HG03064 (cell line): ENCODE measurements at regions not wholly inside any gene's neighbourhood (a gene's known extent, or its start where the extent isn't known, plus 50 kb on each side); places are given as distances from the start of the nearest gene placed in this dataset.
"Not testable (repeated sequence)": the region's sequence is repeated elsewhere in the genome, so short reads cannot be mapped to it uniquely, and the experiment has no call there.

Experiments used
- ATAC-seq: cut with Tn5 transposase; IDR thresholded peaks from one replicate; pipeline ENCODE4 v1.9.1; 2021; ENCODE audit warnings: low read depth; ENCODE audit not compliant: unreplicated experiment

GRCh38 chr4:19293080-19293479 is 958.6 kb upstream of the SLIT2 start:
- ATAC-seq: no peak

GRCh38 chr4:19286924-19287323 is 964.8 kb upstream of the SLIT2 start:
- ATAC-seq: no peak

- ATAC-seq: no peak
These were observed 966.6 kb upstream of the SLIT2 start for GRCh38 chr4:19285146-19285545.

GRCh38 chr4:19278665-19279064 is 973.0 kb upstream of the SLIT2 start:
- ATAC-seq: no peak

GRCh38 chr4:19266566-19266965 is 985.1 kb upstream of the SLIT2 start:
- ATAC-seq: no peak

- no peak for ATAC-seq
These were observed 989.2 kb upstream of the SLIT2 start for GRCh38 chr4:19262467-19262866.

GRCh38 chr4:19260346-19260745 is 991.4 kb upstream of the SLIT2 start:
- no peak for ATAC-seq

GRCh38 chr4:19259920-19260319 is 991.8 kb upstream of the SLIT2 start:
- ATAC-seq: no peak

- no peak for ATAC-seq
These were observed 994.9 kb upstream of the SLIT2 start for GRCh38 chr4:19256823-19257222.

GRCh38 chr4:19254486-19254885 is 997.2 kb upstream of the SLIT2 start:
- no peak for ATAC-seq

- ATAC-seq: no peak
These were observed 1003.7 kb upstream of the SLIT2 start for GRCh38 chr4:19248023-19248422.

- ATAC-seq: no peak
These were observed 1009.8 kb upstream of the SLIT2 start for GRCh38 chr4:19241895-19242294.

GRCh38 chr4:19239565-19239964 is 1012.1 kb upstream of the SLIT2 start:
- no peak for ATAC-seq

- ATAC-seq: no peak
These were observed 1015.2 kb upstream of the SLIT2 start for GRCh38 chr4:19236473-19236872.

- no peak for ATAC-seq
These were observed 1020.7 kb upstream of the SLIT2 start for GRCh38 chr4:19230906-19231545.

GRCh38 chr4:19227701-19228100 is 1024.0 kb upstream of the SLIT2 start:
- no peak for ATAC-seq

GRCh38 chr4:19224820-19225219 is 1026.9 kb upstream of the SLIT2 start:
- ATAC-seq: no peak

- no peak for ATAC-seq
These were observed 1035.2 kb upstream of the SLIT2 start for GRCh38 chr4:19216476-19216875.

GRCh38 chr4:19214591-19215186 is 1037.0 kb upstream of the SLIT2 start:
- ATAC-seq: no peak

- ATAC-seq: no peak
These were observed 1038.3 kb upstream of the SLIT2 start for GRCh38 chr4:19213388-19213787.

- no peak for ATAC-seq
These were observed 1045.9 kb upstream of the SLIT2 start for GRCh38 chr4:19205853-19206252.

GRCh38 chr4:19197838-19198237 is 1053.9 kb upstream of the SLIT2 start:
- ATAC-seq: not testable (repeated sequence)

- ATAC-seq: no peak
These were observed 1056.0 kb upstream of the SLIT2 start for GRCh38 chr4:19195696-19196095.
